Gastroesophageal sphincter (tissue), 4 donors: ENCODE measurements at regions not wholly inside any gene's neighbourhood (a gene's known extent, or its start where the extent isn't known, plus 50 kb on each side); places are given as distances from the start of the nearest gene placed in this dataset.

Source experiments
- ATAC-seq: fragments of 150-250 bp; one replicate; pipeline ENCODE4 v1.9.1; 2016; ENCODE audit warnings: mild to moderate bottlenecking, moderate library complexity
- H3K27ac ChIP-seq, 4 donors: fragments of 200-600 bp; sonication (generic) in 3 of 4; 1 replicate in 3 of 4; 2 replicates in 1 of 4; pipeline ENCODE4 v1.5.1; 2016 to 2019
- H3K27me3 ChIP-seq: fragments of 200-600 bp; sonication (generic); one replicate; pipeline ENCODE4 v1.5.1; 2019
- H3K36me3 ChIP-seq, 2 donors: fragments of 200-600 bp; sonication (generic); one replicate each; pipeline ENCODE4 v1.5.1; 2019; ENCODE audit warnings: control low read depth in 1 of 2
- H3K4me1 ChIP-seq, 3 donors: fragments of 200-600 bp; sonication (generic); 1 replicate in 2 of 3; 2 replicates in 1 of 3; pipeline ENCODE4 v1.5.1; 2016 to 2019; ENCODE audit warnings: control low read depth in 2 of 3
- H3K4me3 ChIP-seq, 2 donors: fragments of 200-600 bp; sonication (generic); one replicate each; pipeline ENCODE4 v1.5.1; 2019; ENCODE audit warnings: mild to moderate bottlenecking in 1 of 2, moderate library complexity in 1 of 2
- H3K9me3 ChIP-seq, 3 donors: fragments of 200-600 bp; sonication (generic); one replicate each; pipeline ENCODE4 v1.5.1; 2017 to 2019; ENCODE audit warnings: control low read depth in 2 of 3
- EP300 ChIP-seq: sonication (generic); formaldehyde crosslinking; IDR thresholded peaks from one replicate; pipeline ENCODE4 v1.6.1; 2017; ENCODE audit warnings: antibody characterized with exemption, mild to moderate bottlenecking
- POLR2A ChIP-seq, 2 donors: fragments of 450-650 bp; IDR thresholded peaks; one replicate each; pipeline ENCODE4 v1.6.1; 2017; ENCODE audit warnings: antibody characterized with exemption in 2 of 2, mild to moderate bottlenecking in 2 of 2, moderate library complexity in 1 of 2
- POLR2AphosphoS5 ChIP-seq: sonication (generic); formaldehyde crosslinking; IDR thresholded peaks from one replicate; pipeline ENCODE4 v1.6.1; 2017; ENCODE audit warnings: antibody characterized with exemption
- WGBS, 2 donors: methylation state at CpG; one replicate each; pipeline ENCODE4 v1.1.5; 2018; ENCODE audit warnings: low coverage in 1 of 2; 5-methylcytosine and 5-hydroxymethylcytosine counted together
- TF ChIP-seq, protein P1 (sequence below), 4 experiments: fragments of 200-600 bp in 2 of 4; fragments of 450-650 bp in 2 of 4; sonication (generic) in 1 of 4; IDR thresholded peaks; one replicate each; pipeline ENCODE4 v1.5.1; 2017 to 2019; ENCODE audit warnings: antibody characterized with exemption in 4 of 4, mild to moderate bottlenecking in 2 of 4, moderate library complexity in 2 of 4

DNA sequence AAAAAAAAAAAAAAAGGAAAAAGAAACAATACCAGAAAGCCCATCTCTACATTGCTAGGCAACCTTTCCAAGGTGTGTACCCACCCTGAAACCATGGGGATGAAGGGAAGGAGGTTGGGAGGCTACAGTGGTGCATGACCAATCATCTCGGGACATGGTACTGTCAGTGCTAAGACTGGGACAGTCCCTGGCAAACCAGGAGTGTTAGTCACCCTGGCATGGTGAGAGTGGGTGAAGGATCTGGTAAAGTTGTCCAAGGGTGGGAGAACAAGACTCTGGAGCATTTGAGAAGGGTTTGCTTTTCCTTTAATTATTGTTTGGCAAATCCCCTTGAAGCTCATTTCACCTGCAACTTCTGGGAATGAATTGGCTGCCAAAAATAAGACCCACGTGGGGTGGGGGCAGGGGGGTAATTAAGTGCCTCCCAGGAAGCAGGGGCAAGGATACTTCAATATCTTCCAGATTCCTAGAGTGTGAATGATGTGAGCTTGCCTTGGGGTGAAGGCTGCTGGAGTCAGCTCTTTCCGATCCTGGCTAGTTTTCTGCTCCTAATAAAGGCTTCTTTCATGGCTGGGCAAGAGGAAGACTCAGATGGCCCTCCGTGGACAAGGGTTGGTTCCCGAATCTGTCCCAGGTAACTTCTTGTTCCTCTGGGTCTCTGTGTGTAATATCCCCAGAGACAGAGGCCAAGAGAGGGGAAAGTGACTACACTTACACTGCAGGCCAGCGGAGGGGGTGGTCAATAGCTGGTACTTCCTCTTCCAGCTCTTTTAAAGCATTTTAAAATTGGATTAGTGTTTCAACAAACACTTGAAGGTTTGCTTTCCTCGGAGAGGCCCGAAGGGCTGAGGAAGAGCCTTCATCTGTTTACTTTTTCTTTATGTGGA lies 61.6 kb upstream of the SPRY4 start:
- no peak overlapping the region for H3K4me3 ChIP-seq
- WGBS, 2 donors, result 48 to 49% methylated on average over 5 to 8 of the region's 8 CpGs
- H3K36me3 ChIP-seq, result no peaks in the 10 kb centered on the region
- no peaks in the 10 kb centered on the region for H3K27me3 ChIP-seq
- H3K9me3 ChIP-seq, result no peaks in the 10 kb centered on the region
- TF ChIP-seq POLR2A (IDR thresholded peaks at IDR 0.05) (no peak), EP300 (no peak), POLR2AphosphoS5 (no peak)
- TF ChIP-seq, protein P1, sequence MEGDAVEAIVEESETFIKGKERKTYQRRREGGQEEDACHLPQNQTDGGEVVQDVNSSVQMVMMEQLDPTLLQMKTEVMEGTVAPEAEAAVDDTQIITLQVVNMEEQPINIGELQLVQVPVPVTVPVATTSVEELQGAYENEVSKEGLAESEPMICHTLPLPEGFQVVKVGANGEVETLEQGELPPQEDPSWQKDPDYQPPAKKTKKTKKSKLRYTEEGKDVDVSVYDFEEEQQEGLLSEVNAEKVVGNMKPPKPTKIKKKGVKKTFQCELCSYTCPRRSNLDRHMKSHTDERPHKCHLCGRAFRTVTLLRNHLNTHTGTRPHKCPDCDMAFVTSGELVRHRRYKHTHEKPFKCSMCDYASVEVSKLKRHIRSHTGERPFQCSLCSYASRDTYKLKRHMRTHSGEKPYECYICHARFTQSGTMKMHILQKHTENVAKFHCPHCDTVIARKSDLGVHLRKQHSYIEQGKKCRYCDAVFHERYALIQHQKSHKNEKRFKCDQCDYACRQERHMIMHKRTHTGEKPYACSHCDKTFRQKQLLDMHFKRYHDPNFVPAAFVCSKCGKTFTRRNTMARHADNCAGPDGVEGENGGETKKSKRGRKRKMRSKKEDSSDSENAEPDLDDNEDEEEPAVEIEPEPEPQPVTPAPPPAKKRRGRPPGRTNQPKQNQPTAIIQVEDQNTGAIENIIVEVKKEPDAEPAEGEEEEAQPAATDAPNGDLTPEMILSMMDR (IDR thresholded peaks at IDR 0.05), result no peak
- H3K27ac ChIP-seq, result peak overlapping the region in 1 of 4 donors; percentile 24
- H3K4me1 ChIP-seq, result peaks cover 5 to 40% (median 16%) of the 10 kb centered on the region in 3 donors
- no peak for ATAC-seq

DNA sequence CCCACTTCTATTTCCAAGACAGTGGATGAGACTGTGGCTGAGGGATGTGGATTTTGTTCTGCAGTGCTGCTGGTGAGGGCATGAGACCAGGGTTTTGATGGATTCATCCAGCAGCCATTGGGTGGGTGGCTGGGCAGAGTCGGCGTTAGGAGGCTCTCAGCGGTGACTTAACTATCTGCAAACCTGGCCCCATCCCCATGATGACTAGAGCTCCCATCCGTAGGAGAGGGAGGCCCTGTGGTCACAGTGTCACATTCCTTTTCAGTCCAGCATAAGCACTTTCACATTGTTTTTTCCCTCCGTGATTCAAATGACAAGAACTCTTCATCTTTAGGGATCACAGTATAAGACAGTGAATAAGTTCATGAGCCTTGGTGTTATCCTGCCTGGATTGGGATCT lies 60.4 kb upstream of the SPRY4 start:
- 34 to 66% methylated on average over 3 to 4 of the region's 5 CpGs for WGBS, 2 donors
- no peak for TF ChIP-seq EP300
- TF ChIP-seq POLR2AphosphoS5, result no peak
- TF ChIP-seq, protein P1 (IDR thresholded peaks at IDR 0.05), result no peak
- TF ChIP-seq POLR2A (IDR thresholded peaks at IDR 0.05), result no peak
- H3K36me3 ChIP-seq, result no peaks in the 10 kb centered on the region

DNA sequence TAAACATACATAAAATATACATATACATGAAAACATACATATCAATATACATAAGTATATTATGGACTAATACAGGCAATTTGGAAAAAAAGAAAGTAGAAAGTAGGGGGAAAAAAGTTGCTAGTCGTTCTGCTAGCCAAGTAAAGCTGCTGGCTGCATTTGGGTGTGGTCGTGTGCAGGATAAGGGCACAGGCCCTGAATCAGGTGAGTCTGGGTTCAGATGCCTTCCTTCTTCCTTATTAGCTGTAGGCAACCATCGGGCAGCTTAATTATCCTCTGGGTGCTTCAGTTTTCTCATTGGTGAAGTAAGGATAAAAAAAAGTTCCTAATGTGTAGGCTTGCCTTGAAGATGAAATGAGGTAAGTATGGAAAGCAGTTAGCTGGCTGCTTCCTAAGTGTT lies 59.2 kb upstream of the SPRY4 start:
- Histone ChIP-seq H3K4me1 (peaks cover 0 to 16% (median 0%) of the 10 kb centered on the region in 3 donors), H3K27ac (no peak overlapping the region), H3K4me3 (no peak overlapping the region), H3K9me3 (no peaks in the 10 kb centered on the region), H3K36me3 (no peaks in the 10 kb centered on the region), H3K27me3 (no peaks in the 10 kb centered on the region)
- no peak for ATAC-seq
- no peak for TF ChIP-seq EP300
- TF ChIP-seq, protein P1 (IDR thresholded peaks at IDR 0.05), result no peak
- no peak for TF ChIP-seq POLR2AphosphoS5
- no peak for TF ChIP-seq POLR2A (IDR thresholded peaks at IDR 0.05)
- 76 to 82% methylated on average over 3 of the region's 3 CpGs for WGBS, 2 donors

More for the DNA sequence above, 60.4 kb upstream of the SPRY4 start:
- no peak overlapping the region for H3K4me3 ChIP-seq
- H3K27me3 ChIP-seq, result no peaks in the 10 kb centered on the region
- ATAC-seq, result no peak
- H3K4me1 ChIP-seq, result peaks cover 5 to 28% (median 9%) of the 10 kb centered on the region in 3 donors
- no peak overlapping the region for H3K27ac ChIP-seq
- no peaks in the 10 kb centered on the region for H3K9me3 ChIP-seq

DNA sequence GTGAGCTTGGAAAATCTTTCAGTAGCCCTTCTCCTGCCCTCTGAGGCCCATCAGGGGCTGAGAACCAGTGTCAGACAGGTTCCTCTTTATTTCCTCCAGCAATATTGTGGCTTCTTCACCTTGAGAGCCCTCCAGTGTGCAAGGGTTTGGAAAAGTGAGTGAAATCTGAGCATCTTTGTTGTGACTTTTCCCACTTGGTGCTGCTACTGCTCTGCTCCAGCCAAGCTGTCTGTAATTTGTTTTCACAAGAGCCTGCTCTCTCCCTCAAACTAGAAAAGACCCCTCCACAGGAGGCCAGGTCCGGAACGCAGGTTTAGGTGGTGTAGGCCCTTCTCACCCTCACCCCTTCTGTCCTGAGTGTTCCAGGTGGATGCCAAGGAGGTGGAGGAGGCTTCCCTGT lies 57.4 kb upstream of the SPRY4 start:
- Histone ChIP-seq H3K4me1 (peaks cover 0 to 11% (median 0%) of the 10 kb centered on the region in 3 donors), H3K27ac (no peak overlapping the region), H3K9me3 (no peaks in the 10 kb centered on the region), H3K4me3 (no peak overlapping the region), H3K36me3 (no peaks in the 10 kb centered on the region), H3K27me3 (no peaks in the 10 kb centered on the region)
- WGBS, 2 donors, result 88% methylated on average over 2 of the region's 2 CpGs; no CpG with 5 or more reads in 1 of the 2 donors
- ATAC-seq, result no peak
- TF ChIP-seq EP300, result no peak
- TF ChIP-seq POLR2AphosphoS5, result no peak
- TF ChIP-seq POLR2A (IDR thresholded peaks at IDR 0.05), result no peak

DNA sequence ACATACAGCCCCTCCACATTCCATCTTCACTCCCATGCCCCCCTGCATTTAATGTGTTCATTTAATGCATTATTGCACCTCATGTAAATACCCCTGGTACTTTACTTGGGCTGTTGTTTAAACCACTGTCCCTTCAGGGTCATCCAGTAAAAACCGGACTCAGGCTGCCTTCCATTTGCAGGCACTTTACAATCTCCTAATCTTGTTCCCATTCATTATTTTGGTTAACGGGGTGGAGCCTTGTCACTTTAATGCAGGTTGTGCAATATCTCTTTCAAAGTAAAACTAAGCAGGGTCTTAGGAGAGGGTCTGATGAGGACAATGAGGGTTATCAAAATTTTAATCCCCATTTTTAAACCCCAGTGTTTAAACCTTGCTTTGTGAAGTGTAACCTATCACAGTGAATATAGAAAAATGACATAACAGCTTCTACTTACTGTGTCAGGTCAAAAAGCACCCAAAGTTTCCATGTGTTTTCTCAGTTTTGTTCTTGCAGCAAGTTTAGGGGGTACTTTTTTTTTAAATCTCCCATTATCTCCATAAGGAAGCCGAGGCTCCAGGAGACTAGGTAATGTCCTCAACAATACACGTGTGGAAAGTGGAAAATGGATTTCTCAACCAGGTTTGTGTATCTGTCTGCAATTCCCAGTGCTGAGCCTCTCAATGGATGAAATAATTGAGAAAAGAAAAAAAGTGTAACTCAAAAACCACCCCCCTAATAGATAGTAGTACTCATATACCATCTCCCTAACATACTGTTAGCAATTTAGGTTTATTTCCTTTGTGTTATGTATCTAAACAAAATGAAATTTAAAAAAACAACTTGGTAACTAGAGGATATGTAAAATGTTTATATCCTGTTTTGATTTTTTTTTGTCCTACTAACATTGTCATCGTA lies 54.2 kb upstream of the SPRY4 start:
- H3K4me1 ChIP-seq, result peaks cover 0 to 20% (median 3%) of the 10 kb centered on the region in 3 donors
- no peaks in the 10 kb centered on the region for H3K27me3 ChIP-seq
- H3K4me3 ChIP-seq, result no peak overlapping the region
- no peaks in the 10 kb centered on the region for H3K9me3 ChIP-seq
- no peak for ATAC-seq
- WGBS, 2 donors, result 70 to 71% methylated on average over 2 to 5 of the region's 5 CpGs
- TF ChIP-seq POLR2A (IDR thresholded peaks at IDR 0.05) (no peak), EP300 (no peak), POLR2AphosphoS5 (no peak)
- TF ChIP-seq, protein P1 (IDR thresholded peaks at IDR 0.05), result no peak
- no peak overlapping the region for H3K27ac ChIP-seq
- no peaks in the 10 kb centered on the region for H3K36me3 ChIP-seq
